ENCODE measurements at regions not wholly inside any gene's neighbourhood (a gene's known extent, or its start where the extent isn't known, plus 50 kb on each side); places are given as distances from the start of the nearest gene placed in this dataset.

GRCh38 chr2:234579231-234579962, 82.5 kb upstream of the ARL4C start:
- Histone ChIP-seq H3K9me3 (ENCODE audit: low read length) (no peaks in the 10 kb centered on the region), H3F3A (ENCODE audit: low read length, unreplicated experiment) (no peaks in the 10 kb centered on the region), H3K79me2 (ENCODE audit: low read length) (no peaks in the 10 kb centered on the region), H2AFZ (ENCODE audit: low read length) (no peak overlapping the region), H3K9ac (ENCODE audit: low read length) (no peak overlapping the region), H3K27ac (ENCODE audit: low read length) (no peak overlapping the region), H3K27me3 (ENCODE audit: low read length) (no peaks in the 10 kb centered on the region), H3K4me1 (ENCODE audit: insufficient read depth, low read length) (no peaks in the 10 kb centered on the region), H3K4me3 (ENCODE audit: low read length) (no peak overlapping the region), H3K4me2 (ENCODE audit: low read length) (no peak overlapping the region), H4K20me1 (ENCODE audit: low read length) (no peaks in the 10 kb centered on the region), H3K9me2 (replicated peaks; ENCODE audit: low read length) (no peaks in the 10 kb centered on the region), H3K36me3 (ENCODE audit: low read depth, low read length) (no peaks in the 10 kb centered on the region)
- ChIA-PET POLR2A (ENCODE audit: unreplicated experiment) (no interaction called here), CTCF (no interaction called here)
- ATAC-seq (peak; percentile 56), DNase-seq (peak; percentile 53)
- no TSS peak for BruUV-seq (replicated peaks)
- no peak for TF ChIP-seq EZH2 (IDR thresholded peaks at IDR 0.05; ENCODE audit: low read length, unreplicated experiment)
- TF ChIP-seq EZH2phosphoT487 (IDR thresholded peaks at IDR 0.05; ENCODE audit: borderline replicate concordance, low read length) = no peak
- TF ChIP-seq, protein P1, sequence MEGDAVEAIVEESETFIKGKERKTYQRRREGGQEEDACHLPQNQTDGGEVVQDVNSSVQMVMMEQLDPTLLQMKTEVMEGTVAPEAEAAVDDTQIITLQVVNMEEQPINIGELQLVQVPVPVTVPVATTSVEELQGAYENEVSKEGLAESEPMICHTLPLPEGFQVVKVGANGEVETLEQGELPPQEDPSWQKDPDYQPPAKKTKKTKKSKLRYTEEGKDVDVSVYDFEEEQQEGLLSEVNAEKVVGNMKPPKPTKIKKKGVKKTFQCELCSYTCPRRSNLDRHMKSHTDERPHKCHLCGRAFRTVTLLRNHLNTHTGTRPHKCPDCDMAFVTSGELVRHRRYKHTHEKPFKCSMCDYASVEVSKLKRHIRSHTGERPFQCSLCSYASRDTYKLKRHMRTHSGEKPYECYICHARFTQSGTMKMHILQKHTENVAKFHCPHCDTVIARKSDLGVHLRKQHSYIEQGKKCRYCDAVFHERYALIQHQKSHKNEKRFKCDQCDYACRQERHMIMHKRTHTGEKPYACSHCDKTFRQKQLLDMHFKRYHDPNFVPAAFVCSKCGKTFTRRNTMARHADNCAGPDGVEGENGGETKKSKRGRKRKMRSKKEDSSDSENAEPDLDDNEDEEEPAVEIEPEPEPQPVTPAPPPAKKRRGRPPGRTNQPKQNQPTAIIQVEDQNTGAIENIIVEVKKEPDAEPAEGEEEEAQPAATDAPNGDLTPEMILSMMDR (conservative IDR thresholded peaks at IDR 0.05; ENCODE audit: low read depth, low read length) = no peak
- intact Hi-C loops (cut with micrococcal nuclease) = no loop called here

- DNase-seq (no peak), ATAC-seq (no peak)
- ChIA-PET CTCF (no interaction called here), POLR2A (ENCODE audit: unreplicated experiment) (no interaction called here)
- Histone ChIP-seq H3K27me3 (ENCODE audit: low read length) (no peaks in the 10 kb centered on the region), H3K27ac (ENCODE audit: low read length) (no peak overlapping the region), H3K4me1 (ENCODE audit: insufficient read depth, low read length) (no peaks in the 10 kb centered on the region), H2AFZ (ENCODE audit: low read length) (no peak overlapping the region), H3K36me3 (ENCODE audit: low read depth, low read length) (no peaks in the 10 kb centered on the region), H3K9me2 (replicated peaks; ENCODE audit: low read length) (no peaks in the 10 kb centered on the region), H4K20me1 (ENCODE audit: low read length) (no peaks in the 10 kb centered on the region), H3K4me2 (ENCODE audit: low read length) (no peak overlapping the region), H3K79me2 (ENCODE audit: low read length) (no peaks in the 10 kb centered on the region), H3K9me3 (ENCODE audit: low read length) (no peaks in the 10 kb centered on the region), H3F3A (ENCODE audit: low read length, unreplicated experiment) (no peaks in the 10 kb centered on the region), H3K4me3 (ENCODE audit: low read length) (no peak overlapping the region), H3K9ac (ENCODE audit: low read length) (no peak overlapping the region)
- intact Hi-C loops (cut with micrococcal nuclease) = no loop called here
- BruUV-seq (replicated peaks) = no TSS peak
- TF ChIP-seq, protein P1 (conservative IDR thresholded peaks at IDR 0.05; ENCODE audit: low read depth, low read length) = no peak
- TF ChIP-seq EZH2 (IDR thresholded peaks at IDR 0.05; ENCODE audit: low read length, unreplicated experiment) (no peak), EZH2phosphoT487 (IDR thresholded peaks at IDR 0.05; ENCODE audit: borderline replicate concordance, low read length) (no peak)
Measured at GRCh38 chr2:234578389-234578788, 81.5 kb upstream of the ARL4C start.

GRCh38 chr2:234577191-234577590, 80.3 kb upstream of the ARL4C start:
- Histone ChIP-seq H3K4me1 (ENCODE audit: insufficient read depth, low read length) (no peaks in the 10 kb centered on the region), H4K20me1 (ENCODE audit: low read length) (no peaks in the 10 kb centered on the region), H3K79me2 (ENCODE audit: low read length) (no peaks in the 10 kb centered on the region), H3K4me2 (ENCODE audit: low read length) (no peak overlapping the region), H3K9ac (ENCODE audit: low read length) (no peak overlapping the region), H2AFZ (ENCODE audit: low read length) (no peak overlapping the region), H3K9me2 (replicated peaks; ENCODE audit: low read length) (no peaks in the 10 kb centered on the region), H3K36me3 (ENCODE audit: low read depth, low read length) (no peaks in the 10 kb centered on the region), H3K27ac (ENCODE audit: low read length) (no peak overlapping the region), H3K9me3 (ENCODE audit: low read length) (no peaks in the 10 kb centered on the region), H3K27me3 (ENCODE audit: low read length) (no peaks in the 10 kb centered on the region), H3K4me3 (ENCODE audit: low read length) (no peak overlapping the region), H3F3A (ENCODE audit: low read length, unreplicated experiment) (no peaks in the 10 kb centered on the region)
- ChIA-PET CTCF (no interaction called here), POLR2A (ENCODE audit: unreplicated experiment) (no interaction called here)
- TF ChIP-seq EZH2 (IDR thresholded peaks at IDR 0.05; ENCODE audit: low read length, unreplicated experiment) = no peak
- TF ChIP-seq, protein P1 (conservative IDR thresholded peaks at IDR 0.05; ENCODE audit: low read depth, low read length) = no peak
- no peak for TF ChIP-seq EZH2phosphoT487 (IDR thresholded peaks at IDR 0.05; ENCODE audit: borderline replicate concordance, low read length)
- ATAC-seq (no peak), DNase-seq (no peak)
- BruUV-seq (replicated peaks) = no TSS peak
- intact Hi-C loops (cut with micrococcal nuclease) = no loop called here
